GM18499 (cell line): ENCODE measurements at regions not wholly inside any gene's neighbourhood (a gene's known extent, or its start where the extent isn't known, plus 50 kb on each side); places are given as distances from the start of the nearest gene placed in this dataset.
"Not testable (repeated sequence)": the region's sequence is repeated elsewhere in the genome, so short reads cannot be mapped to it uniquely, and the experiment has no call there.

Experiments used
- ATAC-seq: cut with Tn5 transposase; IDR thresholded peaks from one replicate; pipeline ENCODE4 v1.9.1; 2021; ENCODE audit warnings: moderate number of reproducible peaks; ENCODE audit not compliant: insufficient read depth, unreplicated experiment

DNA sequence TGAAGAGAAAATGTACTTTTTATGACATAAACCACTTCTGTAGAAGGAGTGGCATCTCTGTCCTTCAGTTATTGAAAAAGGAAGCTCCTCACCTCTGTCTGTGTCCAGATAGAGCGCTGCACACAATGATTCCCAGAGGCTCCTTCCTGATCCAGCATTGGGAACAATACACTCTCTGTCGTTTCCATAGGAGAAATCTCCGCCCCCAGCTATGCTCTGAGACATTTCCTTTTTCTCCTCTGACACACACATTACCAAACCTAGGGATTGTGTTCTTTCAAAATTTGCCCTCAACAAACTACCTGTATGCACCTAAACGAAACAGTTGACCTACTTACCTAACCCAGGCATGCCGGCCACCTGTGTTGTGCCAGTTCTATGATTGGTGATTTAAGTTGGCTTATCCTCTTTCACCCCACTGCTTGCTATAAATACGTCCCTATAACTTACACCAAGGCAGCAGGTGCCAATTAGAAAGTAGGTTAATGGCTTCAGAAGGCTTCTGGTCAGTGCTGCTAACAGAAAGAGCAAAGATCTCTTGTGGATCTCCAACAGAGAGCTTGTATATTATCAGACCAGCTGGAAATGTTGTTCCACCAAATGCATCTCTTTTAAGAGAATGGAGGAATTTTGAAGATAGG is 140.1 kb upstream of the JCAD start:
- ATAC-seq, result no peak

DNA sequence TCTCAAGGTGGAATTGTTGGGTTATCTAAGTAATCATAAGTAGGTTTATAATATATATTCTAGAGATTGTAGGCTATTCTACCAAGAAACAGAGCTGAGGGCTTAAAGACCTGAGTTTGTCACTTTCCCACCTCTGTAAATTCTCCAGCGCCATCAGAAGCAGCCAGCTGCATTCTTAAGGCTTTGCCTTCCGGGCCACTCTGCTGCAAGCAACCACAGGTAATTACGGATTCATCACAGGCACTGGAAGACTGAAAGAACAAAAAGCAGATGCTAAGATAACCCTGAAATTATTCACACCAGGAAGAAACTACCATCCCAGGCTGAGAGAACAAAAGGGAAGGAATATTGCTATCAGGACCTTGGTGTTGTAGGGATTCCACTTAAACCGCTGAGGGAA is 137.8 kb upstream of the JCAD start:
- no peak for ATAC-seq

DNA sequence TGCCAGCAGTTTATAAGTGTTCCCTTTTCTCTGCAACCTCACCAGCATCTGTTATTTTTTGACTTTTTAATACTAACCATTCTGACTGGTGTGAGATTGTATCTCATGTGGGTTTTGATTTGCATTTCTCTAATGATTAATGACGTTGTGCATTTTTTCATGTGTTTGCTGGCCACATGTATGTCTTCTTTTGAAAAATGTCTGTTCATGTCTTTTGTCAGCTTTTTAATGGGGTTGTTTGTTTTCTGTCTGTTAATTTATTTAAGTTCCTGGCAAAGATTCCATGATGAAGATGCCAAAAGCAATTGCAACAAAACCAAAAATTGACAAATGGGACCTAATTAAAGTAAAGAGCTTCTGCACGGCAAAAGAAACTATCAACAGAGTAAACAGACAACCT is 137.2 kb upstream of the JCAD start:
- not testable (repeated sequence) for ATAC-seq

DNA sequence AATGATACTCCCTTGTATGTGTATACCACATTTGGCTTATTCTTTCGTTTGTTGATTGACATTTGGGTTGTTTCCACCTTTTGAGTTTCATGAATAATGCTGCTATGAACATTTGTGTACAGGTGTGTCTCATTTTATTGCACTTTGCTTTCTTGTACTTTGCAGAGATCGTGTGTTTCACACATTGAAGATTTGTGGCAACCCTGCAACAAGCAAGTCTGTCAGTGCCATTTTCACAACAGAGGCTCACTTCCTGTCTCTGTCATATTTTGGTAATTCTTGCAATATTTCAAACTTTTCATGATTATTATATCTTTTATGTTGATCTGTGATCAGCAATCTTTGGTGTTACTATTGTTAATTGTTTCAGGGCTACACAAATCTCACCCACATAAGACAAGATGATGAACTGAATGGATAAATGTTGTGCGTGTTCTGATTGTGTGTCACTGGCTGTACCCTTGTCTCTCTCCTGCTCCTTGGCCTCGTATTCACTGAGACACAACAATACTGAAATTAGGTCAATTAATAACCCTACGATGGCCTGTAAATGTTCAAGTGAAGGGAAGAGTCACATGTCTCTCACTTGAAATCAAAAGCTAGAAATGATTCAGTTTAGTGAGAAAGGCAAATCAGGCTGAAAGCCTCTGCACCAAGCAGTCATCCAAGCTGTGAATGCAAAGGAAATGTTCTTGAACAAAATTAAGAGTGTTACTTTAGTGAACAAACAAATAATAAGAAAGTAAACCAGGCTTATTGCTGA is 133.6 kb upstream of the JCAD start:
- no peak for ATAC-seq

DNA sequence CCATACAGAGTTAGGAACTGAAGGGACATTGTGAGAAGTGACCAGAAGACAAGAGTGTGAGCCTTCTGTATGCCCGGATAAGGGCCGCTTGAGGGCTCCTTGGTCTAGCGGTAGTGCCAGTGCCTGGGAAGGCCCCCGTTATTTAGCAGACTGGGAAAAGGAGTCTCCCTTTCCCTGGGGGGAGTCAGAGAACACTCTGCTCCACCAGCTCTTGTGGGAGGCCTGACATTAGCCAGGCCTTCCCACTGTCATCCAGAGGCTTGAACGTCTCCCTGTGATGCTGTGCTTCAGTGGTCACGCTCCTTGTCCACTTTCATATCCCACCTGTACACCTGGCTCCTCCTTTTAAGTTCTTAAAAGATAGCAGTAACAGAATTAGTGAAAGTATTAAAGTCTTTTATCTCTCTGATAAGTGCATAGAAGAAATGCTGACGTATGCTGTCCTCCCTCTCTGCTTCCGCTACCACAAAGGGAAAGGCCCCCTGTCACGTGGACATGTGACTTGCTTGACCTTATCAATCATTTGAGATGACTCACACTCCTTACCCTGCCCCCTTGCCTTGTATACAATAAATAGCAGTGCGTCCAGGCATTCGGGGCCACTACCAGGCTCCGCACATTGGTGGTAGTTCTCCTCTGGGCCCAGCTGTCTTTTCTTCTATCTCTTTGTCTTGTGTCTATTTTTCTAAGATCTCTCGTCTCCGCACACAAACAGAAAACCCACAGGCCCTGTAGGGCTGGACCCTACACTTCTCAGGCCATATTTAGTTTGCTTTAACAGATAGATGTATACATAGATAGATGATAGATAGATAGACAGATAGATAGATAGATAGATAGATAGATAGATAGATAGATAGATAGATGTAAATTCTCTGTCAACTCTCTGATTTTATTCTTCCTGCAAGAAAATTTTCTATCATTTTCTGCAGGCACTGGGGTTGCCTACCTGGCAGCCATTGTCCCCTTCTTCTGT is 131.5 kb upstream of the JCAD start:
- no peak for ATAC-seq

DNA sequence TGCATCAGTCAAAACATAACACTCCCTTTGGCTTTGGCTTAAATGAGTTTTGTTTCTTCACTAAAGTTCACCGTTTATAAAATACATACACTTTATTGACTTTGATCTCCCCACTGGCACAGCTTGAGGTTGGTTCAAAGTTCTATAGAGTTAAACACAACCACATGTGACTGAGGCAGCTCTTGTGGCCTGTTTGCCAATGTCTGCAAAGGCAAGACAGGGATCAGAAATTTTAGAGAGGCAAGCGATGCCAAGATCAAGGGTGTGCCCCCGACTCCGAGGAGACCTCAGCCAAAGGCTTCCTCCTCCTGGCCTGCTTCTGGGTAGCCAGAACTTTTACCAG is 129.8 kb upstream of the JCAD start:
- ATAC-seq, result no peak

DNA sequence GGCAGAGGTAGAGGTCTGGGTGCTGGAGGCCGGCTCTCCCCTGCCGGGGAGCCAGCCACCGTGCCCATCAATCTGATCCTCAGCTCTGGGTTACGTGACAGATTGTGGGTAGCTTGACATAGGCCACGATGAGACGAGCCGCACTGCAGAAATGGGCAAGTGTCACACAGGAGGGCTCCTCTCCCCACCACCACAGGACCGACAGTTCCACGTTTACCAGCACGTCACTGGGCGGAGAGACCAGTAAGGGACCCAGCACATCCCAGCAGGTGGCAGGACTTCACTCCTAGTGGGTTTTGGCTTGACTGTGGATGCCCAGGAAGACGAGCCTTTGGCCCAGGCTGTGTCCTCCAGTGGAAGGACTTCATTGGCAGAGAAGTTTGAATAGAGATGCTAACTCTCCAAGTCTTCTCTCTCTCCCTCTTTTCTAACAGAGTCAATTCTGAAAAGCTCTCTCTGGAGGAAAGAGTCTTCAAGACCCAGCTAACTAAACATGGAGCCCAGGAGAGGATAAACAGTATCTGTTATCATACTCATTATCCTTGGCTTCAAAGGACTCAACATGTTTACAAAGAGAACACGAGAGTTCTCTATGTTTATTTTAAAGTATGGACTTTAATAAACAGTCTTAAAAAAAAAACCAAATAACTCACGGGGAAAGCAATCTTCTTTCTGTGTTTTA is 129.3 kb upstream of the JCAD start:
- no peak for ATAC-seq

DNA sequence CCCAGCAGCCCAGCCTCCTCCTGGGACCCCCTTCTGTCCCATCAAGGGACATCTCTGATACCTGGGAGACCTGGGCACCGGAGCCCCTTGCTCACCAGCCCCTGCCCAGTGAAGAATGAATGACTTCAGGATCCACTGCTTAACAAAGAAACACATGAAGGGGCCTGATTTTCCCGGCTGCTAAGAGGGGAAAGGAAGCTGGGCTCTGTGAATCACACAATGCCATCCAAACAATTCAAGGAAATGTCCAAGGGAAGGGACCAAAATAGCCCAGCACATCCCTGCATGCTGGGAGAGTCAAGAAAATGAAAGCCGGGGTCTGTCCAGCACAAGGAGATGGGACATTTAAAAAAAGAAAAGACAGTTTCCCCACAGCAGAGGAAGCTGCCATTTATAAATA is 128.7 kb upstream of the JCAD start:
- no peak for ATAC-seq

DNA sequence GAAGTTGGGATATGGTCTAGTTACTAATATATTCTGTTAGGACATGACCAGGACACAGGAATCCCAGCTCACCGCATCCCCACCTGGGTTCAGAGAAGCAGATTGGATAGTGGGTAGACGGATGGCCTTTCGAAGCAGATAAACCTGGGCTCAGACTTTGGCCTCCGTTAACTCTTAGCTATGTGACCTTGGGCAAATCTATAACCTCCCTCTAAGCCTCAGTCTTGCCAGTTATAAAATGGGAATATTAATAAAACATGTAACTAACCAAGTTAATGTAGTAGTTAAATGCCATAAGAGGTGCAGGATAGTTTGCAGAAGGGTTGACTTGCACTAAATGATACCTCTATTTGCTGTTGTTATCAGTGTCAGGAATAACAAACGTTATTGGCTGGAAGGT is 127.6 kb upstream of the JCAD start:
- no peak for ATAC-seq

DNA sequence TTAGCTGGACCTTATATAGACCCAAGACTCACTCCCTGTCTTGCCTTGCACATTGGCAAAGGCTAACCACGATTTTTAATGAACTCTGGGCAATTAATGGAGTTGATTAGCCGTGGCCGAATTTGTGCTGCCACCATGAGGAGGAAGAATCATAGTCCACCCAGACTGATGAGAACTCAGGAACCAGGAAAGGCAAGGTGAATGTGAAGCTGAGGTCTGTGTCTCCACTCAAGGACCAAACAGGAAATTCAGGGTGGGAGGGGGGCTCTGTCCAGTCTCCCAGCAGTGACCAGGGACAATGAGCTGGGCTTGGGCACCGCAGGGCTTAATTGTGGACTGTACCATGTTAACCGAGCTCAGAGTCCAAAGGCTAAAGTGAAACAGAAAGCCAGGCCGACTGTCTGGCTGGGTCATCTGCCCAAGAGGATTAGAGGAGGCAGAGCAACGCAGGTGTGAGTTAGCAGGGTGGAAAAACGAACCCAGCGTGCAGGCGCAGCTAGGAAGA is 127.0 kb upstream of the JCAD start:
- ATAC-seq, result no peak

DNA sequence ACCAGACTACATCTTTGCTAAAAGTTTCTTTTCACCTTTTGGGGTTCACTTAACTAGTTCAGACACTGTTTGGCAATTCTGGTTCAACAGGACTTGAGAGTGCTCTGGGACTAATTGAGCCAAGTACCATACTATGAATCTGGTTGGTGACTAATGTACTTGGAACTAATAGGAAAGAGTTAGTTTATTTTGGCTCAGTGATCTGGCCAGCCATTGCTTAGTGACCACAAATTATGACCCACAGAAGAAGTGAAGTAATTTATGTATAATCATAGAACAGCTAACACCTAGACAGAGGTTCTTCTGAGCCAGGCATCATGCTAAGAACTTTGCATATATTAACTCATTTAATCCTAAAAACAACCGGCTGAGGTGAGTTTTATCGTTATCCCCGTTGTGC is 126.5 kb upstream of the JCAD start:
- no peak for ATAC-seq

DNA sequence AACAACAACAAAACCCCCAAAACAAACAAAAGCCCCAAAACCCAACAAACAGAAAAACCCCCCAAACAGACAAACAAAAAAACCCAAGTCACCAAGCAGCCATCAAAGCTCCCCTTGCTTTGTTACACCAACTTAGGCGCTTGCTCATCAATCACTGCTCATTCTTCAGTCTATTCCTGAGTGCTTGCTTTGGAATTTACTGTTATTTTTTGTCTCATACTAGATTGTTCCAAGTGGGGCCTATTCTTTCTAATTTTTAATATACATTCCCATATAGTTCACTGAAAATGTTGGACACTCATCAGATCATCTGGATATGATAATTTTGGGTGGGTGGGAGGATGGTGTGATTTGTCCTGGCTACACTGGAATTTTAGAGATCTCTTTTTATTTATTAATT is 126.0 kb upstream of the JCAD start:
- ATAC-seq, result no peak

DNA sequence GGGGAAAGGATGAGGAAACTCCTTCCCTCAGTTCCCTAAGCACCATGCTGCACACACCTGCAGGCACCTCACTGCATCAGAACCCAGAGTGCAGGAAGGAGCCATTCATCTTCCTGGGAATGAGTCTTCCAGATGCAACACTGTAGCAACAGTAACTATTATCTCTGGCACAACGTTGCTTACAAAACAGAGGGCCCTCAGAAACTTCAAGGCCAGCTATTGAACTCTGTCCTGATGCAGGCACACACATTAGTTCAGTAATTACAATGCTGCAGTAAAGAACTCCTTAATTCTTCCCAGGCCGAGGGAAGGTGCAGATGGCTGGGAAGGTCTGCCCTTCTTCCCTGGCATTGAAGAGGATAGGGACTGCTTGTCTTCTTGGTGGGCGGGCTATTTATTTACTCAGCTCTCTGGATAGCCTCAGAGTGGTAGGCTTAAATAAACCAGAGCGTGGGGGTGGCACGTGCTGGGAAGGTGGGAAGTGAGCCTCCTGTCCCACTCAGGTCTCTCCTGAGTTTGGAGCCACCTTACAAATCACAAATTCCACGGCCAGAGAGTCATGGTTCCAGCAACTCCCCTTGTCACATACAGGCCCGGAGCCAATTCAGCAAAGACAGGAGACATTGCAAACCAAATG is 125.1 kb upstream of the JCAD start:
- ATAC-seq, result no peak

DNA sequence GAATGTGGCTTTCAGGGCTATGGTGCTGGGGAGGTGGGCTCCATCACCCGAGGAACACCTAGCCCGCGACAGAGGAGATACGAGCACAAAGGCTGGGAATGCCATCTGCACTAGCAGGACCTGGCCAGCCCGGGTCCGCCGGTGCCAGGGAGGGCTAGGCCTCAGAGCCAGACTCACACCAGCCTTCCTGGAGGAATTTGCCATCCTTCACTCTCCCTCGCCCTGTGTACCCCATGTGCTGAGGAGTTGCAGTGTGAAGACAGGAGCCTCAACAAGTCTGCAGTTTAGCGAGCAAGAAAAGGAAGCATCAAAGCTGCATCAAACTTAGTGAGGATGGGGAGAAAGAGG is 123.6 kb upstream of the JCAD start:
- ATAC-seq, result no peak

DNA sequence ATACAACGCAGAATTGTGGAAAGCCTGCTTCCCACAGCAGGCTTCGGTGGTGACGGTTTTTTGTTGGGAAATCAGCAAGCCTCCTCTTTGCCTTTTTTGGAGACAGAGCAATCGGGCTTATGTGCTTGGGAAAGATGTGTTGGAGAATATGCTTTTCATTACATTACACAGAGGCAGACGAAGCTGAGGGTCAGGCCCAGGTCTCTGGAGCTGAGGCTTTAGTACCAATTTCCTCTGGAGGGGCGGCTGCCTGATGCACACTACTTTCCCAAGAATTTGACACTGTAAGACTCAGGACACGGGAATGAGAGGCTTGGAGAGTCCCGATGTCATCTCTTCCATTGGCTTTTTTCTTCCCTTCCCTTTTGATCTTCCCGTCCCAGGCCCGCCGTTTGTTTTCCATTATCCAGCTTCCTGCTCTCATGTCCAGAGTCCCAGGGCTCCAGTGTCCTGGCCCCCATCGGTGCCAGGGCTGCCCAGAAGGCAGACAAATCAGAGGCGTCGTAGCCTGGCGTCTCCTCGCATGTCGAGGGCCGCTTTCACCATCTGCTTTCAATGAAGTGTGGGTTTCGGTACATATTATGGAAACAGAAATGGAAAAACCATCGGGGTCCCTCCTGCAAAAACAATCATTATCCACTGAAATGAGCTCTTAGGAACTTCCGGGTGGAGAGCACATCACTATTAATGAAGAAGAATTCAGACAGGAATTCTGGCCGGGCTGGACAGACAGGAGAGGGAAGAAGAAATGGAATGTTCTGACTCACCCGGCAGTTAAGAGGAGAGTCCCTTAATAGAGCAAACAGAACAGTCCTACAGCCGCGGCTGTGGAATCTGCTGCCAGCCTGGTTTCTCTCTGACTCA is 123.0 kb upstream of the JCAD start:
- no peak for ATAC-seq

DNA sequence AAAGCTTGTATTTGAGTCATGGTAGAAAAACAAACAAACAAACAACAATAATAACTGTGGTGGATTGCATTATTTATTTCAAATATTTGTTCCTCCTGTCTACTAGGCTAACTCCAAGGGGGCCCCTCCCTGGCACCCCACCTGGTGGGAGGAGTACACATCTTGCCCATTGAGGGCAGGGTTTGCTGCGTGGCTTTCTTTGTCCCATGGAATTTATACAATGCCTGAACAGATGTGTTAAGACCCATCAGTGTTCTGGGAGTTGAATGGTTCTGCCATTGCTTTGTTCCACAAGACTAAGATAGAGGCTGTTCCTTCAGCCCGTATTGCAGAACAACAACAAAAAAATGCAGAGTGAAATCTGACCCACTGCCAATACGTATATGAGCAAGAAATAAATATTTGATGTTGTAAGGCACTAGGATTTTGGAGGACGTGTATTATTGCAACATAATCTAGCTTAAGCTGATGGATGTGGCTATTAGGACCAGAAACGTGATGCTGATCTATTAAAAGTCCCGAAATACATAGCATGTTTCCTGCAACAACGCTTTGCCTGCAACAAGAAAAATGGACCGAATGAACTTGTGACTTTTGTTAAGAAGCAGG is 119.1 kb upstream of the JCAD start:
- no peak for ATAC-seq

DNA sequence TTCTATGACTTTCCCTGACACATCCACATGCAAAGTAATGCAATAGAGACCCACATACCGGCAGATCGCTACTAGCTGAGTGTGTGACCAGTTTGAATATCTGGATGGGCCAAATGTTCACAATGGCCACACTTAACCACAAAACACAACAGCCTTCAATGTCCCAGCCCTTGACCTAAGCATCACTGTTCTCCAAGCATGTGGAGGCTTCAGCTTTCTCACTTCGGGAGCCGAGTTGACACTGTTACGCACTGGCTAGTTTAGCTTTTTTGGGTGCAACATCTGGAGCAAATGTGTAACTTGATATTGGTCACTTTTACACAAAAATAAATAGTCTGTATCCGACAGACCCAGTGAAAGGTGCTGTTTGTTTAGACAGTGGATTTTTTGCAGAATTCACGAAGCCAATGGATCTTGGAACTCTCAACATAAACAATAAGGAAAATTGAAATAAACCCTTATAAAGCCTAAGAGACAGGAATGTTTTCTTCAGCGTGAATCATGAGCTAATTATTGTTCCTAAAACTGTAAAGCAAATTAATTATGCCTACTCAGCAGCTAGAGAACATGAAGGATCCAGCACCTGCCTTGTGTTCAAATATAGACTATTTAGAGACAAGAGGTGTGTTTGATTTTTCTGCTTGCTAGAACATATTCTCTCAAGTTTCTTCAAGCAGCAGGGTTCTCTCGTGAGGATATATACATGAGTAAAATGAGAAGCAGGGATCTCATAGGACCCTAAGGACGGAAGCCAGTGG is 117.6 kb upstream of the JCAD start:
- no peak for ATAC-seq

DNA sequence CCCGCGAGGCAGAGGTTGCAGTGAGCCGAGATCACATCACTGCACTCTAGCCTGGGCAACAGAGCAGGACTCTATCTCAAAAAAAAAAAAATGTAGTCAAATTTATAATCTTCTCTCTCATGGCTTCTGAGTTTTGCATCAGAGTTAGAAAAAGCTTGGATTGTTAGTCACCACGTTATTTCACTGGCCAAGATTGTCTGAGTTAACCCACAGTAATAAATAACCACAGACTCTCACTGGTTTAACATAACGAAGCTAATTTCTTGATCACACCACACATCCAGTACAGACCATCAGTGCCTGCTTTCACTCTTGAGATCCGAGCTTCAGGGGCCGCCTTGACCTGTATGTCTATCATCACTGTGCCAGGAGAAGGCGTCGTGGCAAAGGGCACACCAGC is 116.8 kb upstream of the JCAD start:
- no peak for ATAC-seq
